Suprapubic skin (tissue), 4 donors: ENCODE measurements at regions not wholly inside any gene's neighbourhood (a gene's known extent, or its start where the extent isn't known, plus 50 kb on each side); places are given as distances from the start of the nearest gene placed in this dataset.

Experiments used
- POLR2A ChIP-seq, 2 donors: fragments of 450-650 bp; IDR thresholded peaks; one replicate each; pipeline ENCODE4 v1.6.1; 2017; ENCODE audit warnings: antibody characterized with exemption in 2 of 2, mild to moderate bottlenecking in 2 of 2, moderate library complexity in 2 of 2
- POLR2AphosphoS5 ChIP-seq, 3 donors: sonication (generic); formaldehyde crosslinking; IDR thresholded peaks; one replicate each; pipeline ENCODE4 v1.6.1; 2017; ENCODE audit warnings: antibody characterized with exemption in 3 of 3
- TF ChIP-seq, protein P1 (sequence below), 2 donors: fragments of 200-600 bp in 1 of 2; fragments of 450-650 bp in 1 of 2; sonication (generic) in 1 of 2; IDR thresholded peaks; one replicate each; pipeline ENCODE4 v1.5.1; 2016 to 2019; ENCODE audit warnings: antibody characterized with exemption in 2 of 2, mild to moderate bottlenecking in 1 of 2, moderate library complexity in 1 of 2

DNA sequence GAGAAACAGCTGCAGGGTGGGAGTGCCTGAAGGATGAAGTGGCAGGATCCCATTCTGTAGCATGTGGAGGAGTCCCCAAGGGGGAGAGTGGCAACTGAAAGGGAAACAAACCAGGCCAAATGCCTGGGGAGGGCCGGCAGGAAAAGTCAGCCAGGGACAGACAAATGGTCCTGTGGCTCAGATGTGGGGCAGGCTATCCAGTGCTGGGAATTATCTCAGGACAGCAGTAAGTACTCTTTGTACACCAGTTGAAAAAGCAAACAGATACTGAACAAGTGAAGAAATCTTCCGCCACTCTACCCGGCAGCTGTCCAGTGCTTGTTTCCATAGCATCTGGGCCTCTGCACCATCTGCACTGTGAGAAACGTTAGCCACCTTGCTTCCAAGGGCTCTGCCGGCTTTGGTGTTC is 408.9 kb downstream of the LRATD1 start:
- TF ChIP-seq, protein P1, sequence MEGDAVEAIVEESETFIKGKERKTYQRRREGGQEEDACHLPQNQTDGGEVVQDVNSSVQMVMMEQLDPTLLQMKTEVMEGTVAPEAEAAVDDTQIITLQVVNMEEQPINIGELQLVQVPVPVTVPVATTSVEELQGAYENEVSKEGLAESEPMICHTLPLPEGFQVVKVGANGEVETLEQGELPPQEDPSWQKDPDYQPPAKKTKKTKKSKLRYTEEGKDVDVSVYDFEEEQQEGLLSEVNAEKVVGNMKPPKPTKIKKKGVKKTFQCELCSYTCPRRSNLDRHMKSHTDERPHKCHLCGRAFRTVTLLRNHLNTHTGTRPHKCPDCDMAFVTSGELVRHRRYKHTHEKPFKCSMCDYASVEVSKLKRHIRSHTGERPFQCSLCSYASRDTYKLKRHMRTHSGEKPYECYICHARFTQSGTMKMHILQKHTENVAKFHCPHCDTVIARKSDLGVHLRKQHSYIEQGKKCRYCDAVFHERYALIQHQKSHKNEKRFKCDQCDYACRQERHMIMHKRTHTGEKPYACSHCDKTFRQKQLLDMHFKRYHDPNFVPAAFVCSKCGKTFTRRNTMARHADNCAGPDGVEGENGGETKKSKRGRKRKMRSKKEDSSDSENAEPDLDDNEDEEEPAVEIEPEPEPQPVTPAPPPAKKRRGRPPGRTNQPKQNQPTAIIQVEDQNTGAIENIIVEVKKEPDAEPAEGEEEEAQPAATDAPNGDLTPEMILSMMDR (IDR thresholded peaks at IDR 0.05), result no peak
- TF ChIP-seq POLR2A (IDR thresholded peaks at IDR 0.05) (no peak), POLR2AphosphoS5 (IDR thresholded peaks at IDR 0.05) (no peak)
